SK-N-SH treated with all-trans-retinoic acid at 6 μM for 48 hours (cell line): ENCODE measurements at regions not wholly inside any gene's neighbourhood (a gene's known extent, or its start where the extent isn't known, plus 50 kb on each side); places are given as distances from the start of the nearest gene placed in this dataset.
A peak's percentile ranks its signal among the peaks of the same experiment; 100 is the strongest.

ENCODE experiments used
- ATAC-seq: fragments of 200-7000 bp; cut with Tn5 transposase; 3 replicates; pipeline ENCODE4 v1.9.1; 2020; ENCODE audit warnings: mild to moderate bottlenecking, moderate library complexity
- ARNTL ChIP-seq: fragments of 450-650 bp; formaldehyde crosslinking; IDR thresholded peaks from 2 replicates; pipeline ENCODE4 v1.5.0; 2020; ENCODE audit warnings: low read depth, mild to moderate bottlenecking, moderate library complexity, borderline replicate concordance
- BACH2 ChIP-seq: fragments of 250-450 bp; sonication (Bioruptor Pico); IDR thresholded peaks from 2 replicates; pipeline ENCODE4 v1.9.0; 2021; ENCODE audit warnings: mild to moderate bottlenecking, borderline replicate concordance
- CSDC2 ChIP-seq: fragments of 250-450 bp; sonication (Bioruptor Pico); IDR thresholded peaks from 2 replicates; pipeline ENCODE4 v1.5.0; 2020; ENCODE audit warnings: mild to moderate bottlenecking, moderate library complexity
- ESRRG ChIP-seq: fragments of 250-450 bp; sonication (Bioruptor Pico); IDR thresholded peaks from 2 replicates; pipeline ENCODE4 v1.6.1; 2021; ENCODE audit warnings: mild to moderate bottlenecking
- GLIS3 ChIP-seq: fragments of 250-450 bp; sonication (Bioruptor Pico); IDR thresholded peaks from 2 replicates; pipeline ENCODE4 v1.5.0; 2020; ENCODE audit warnings: mild to moderate bottlenecking, moderate library complexity
- ISL1 ChIP-seq: fragments of 250-450 bp; sonication (Bioruptor Pico); IDR thresholded peaks from 2 replicates; pipeline ENCODE4 v2.1.2; 2022; ENCODE audit warnings: mild to moderate bottlenecking, moderate library complexity
- OSR1 ChIP-seq: fragments of 250-450 bp; sonication (Bioruptor Pico); IDR thresholded peaks from 2 replicates; pipeline ENCODE4 v1.8.0; 2022; ENCODE audit warnings: moderate library complexity, mild to moderate bottlenecking, inconsistent platforms
- PPARA ChIP-seq: fragments of 250-450 bp; sonication (Bioruptor Pico); IDR thresholded peaks from 2 replicates; pipeline ENCODE4 v1.5.0; 2020; ENCODE audit warnings: mild to moderate bottlenecking, borderline replicate concordance
- SNAI2 ChIP-seq: fragments of 250-450 bp; sonication (Bioruptor Pico); IDR thresholded peaks from 2 replicates; pipeline ENCODE4 v1.5.0; 2020; ENCODE audit warnings: mild to moderate bottlenecking, moderate library complexity
- TCF4 ChIP-seq: fragments of 250-450 bp; sonication (Bioruptor Pico); IDR thresholded peaks from 2 replicates; pipeline ENCODE4 v1.8.0; 2021; ENCODE audit warnings: mild to moderate bottlenecking, moderate library complexity, borderline replicate concordance
- ZC3H10 ChIP-seq: fragments of 250-450 bp; sonication (Bioruptor Pico); IDR thresholded peaks from 2 replicates; pipeline ENCODE4 v1.5.1; 2021; ENCODE audit warnings: mild to moderate bottlenecking, moderate library complexity
- ZFP3 ChIP-seq: fragments of 250-450 bp; sonication (Bioruptor Pico); IDR thresholded peaks from 2 replicates; pipeline ENCODE4 v1.5.0; 2020; ENCODE audit warnings: mild to moderate bottlenecking, moderate library complexity
- ZFP30 ChIP-seq: fragments of 450-650 bp; formaldehyde crosslinking; IDR thresholded peaks from 2 replicates; pipeline ENCODE4 v1.5.0; 2022; ENCODE audit warnings: mild to moderate bottlenecking, moderate library complexity
- ZNF565 ChIP-seq: fragments of 450-650 bp; formaldehyde crosslinking; conservative IDR thresholded peaks from 2 replicates; pipeline ENCODE4 v1.5.0; 2020; ENCODE audit warnings: low read depth, mild to moderate bottlenecking, moderate library complexity
- ZNF70 ChIP-seq: fragments of 450-650 bp; formaldehyde crosslinking; IDR thresholded peaks from 2 replicates; pipeline ENCODE4 v1.5.0; 2020; ENCODE audit warnings: mild to moderate bottlenecking, moderate library complexity
- ZNF8 ChIP-seq: fragments of 450-650 bp; formaldehyde crosslinking; IDR thresholded peaks from 2 replicates; pipeline ENCODE4 v1.5.0; 2020; ENCODE audit warnings: mild to moderate bottlenecking, moderate library complexity
- TF ChIP-seq, protein P1 (sequence below): fragments of 250-450 bp; sonication (Bioruptor Pico); IDR thresholded peaks from 2 replicates; pipeline ENCODE4 v1.5.1; 2021; ENCODE audit warnings: mild to moderate bottlenecking, moderate library complexity
- TF ChIP-seq, protein P2 (sequence below): fragments of 250-450 bp; sonication (Bioruptor Pico); IDR thresholded peaks from 2 replicates; pipeline ENCODE4 v1.8.0; 2021; ENCODE audit warnings: low read depth, mild to moderate bottlenecking, moderate library complexity, borderline replicate concordance
- TF ChIP-seq, protein P3 (sequence below): fragments of 250-450 bp; sonication (Bioruptor Pico); IDR thresholded peaks from 2 replicates; pipeline ENCODE4 v1.8.0; 2020; ENCODE audit warnings: mild to moderate bottlenecking, moderate library complexity, borderline replicate concordance
- TF ChIP-seq, protein P4 (sequence below): fragments of 250-450 bp; sonication (Bioruptor Pico); IDR thresholded peaks from 2 replicates; pipeline ENCODE4 v1.5.0; 2020; ENCODE audit warnings: mild to moderate bottlenecking, moderate library complexity
- TF ChIP-seq, protein P5 (sequence below): fragments of 250-450 bp; sonication (Bioruptor Pico); IDR thresholded peaks from 2 replicates; pipeline ENCODE4 v1.5.1; 2020; ENCODE audit warnings: low read depth, mild to moderate bottlenecking, moderate library complexity

DNA sequence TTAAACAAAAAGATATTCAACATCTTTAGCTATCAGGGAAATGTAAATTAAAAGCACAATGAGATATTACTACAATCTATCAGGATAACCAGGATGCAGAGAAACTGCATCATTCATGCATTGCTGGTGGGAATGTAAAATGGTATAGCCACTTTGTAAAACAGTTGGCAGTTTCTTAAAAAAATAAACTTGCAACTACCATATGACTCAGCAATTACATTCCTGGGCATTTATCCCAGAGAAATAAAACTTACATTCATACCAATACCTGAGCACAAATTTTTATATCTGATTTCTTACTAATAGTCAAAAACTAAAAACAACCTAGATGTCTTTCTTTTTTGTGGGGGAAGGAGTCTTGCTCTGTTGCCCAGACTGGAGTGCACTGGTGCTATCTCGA, 190.3 kb upstream of the TAB2 start:
- peak; percentile 64 for ATAC-seq
- TF ChIP-seq OSR1 (CRISPR knock-in tag) = no peak
- no peak for TF ChIP-seq ZNF8
- no peak for TF ChIP-seq ARNTL (CRISPR knock-in tag)
- TF ChIP-seq, protein P1, sequence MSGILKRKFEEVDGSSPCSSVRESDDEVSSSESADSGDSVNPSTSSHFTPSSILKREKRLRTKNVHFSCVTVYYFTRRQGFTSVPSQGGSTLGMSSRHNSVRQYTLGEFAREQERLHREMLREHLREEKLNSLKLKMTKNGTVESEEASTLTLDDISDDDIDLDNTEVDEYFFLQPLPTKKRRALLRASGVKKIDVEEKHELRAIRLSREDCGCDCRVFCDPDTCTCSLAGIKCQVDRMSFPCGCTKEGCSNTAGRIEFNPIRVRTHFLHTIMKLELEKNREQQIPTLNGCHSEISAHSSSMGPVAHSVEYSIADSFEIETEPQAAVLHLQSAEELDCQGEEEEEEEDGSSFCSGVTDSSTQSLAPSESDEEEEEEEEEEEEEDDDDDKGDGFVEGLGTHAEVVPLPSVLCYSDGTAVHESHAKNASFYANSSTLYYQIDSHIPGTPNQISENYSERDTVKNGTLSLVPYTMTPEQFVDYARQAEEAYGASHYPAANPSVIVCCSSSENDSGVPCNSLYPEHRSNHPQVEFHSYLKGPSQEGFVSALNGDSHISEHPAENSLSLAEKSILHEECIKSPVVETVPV = no peak
- no peak for TF ChIP-seq TCF4
- TF ChIP-seq, protein P2, sequence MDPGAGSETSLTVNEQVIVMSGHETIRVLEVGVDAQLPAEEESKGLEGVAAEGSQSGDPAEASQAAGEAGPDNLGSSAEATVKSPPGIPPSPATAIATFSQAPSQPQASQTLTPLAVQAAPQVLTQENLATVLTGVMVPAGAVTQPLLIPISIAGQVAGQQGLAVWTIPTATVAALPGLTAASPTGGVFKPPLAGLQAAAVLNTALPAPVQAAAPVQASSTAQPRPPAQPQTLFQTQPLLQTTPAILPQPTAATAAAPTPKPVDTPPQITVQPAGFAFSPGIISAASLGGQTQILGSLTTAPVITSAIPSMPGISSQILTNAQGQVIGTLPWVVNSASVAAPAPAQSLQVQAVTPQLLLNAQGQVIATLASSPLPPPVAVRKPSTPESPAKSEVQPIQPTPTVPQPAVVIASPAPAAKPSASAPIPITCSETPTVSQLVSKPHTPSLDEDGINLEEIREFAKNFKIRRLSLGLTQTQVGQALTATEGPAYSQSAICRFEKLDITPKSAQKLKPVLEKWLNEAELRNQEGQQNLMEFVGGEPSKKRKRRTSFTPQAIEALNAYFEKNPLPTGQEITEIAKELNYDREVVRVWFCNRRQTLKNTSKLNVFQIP (CRISPR knock-in tag) = no peak
- no peak for TF ChIP-seq ZFP30 (CRISPR knock-in tag)
- no peak for TF ChIP-seq ESRRG (CRISPR knock-in tag)
- TF ChIP-seq SNAI2 (CRISPR knock-in tag) = no peak
- no peak for TF ChIP-seq ZFP3

DNA sequence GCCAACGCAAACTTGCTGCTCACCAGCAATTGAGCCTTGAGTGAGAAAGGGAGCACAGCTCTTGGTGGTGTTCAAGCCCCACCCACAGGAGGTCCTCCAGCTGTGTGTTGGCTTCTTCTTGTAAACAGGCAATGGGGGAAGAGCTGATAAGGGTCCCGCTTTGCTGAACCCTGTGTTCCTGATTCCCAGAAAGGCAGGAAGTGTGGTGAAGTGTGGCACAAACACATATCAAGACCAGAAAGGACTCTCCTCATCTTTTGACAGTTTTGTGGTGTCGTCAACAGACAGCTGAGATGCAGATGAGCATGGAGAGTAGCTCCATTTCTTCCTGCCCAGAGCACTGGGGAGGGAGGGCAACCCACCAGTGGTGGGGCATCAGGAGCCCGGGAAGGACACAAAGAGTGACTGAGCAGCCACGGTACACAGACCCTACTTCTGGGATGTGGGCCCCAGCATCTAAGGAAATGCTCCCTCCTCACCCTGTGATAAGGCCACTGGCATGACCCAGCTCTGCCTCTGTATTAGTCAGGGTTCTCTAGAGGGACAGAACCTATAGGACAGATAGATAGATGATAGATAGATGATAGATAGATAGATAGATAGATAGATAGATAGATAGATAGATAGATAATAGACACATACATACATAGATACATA, 188.9 kb upstream of the TAB2 start:
- ATAC-seq = no peak
- TF ChIP-seq ARNTL (CRISPR knock-in tag) (no peak), BACH2 (CRISPR knock-in tag) (no peak), ZNF8 (no peak), SNAI2 (CRISPR knock-in tag) (no peak), ZNF70 (CRISPR knock-in tag) (no peak), GLIS3 (no peak), ZFP3 (no peak), ESRRG (CRISPR knock-in tag) (no peak)
- TF ChIP-seq, protein P1 = no peak
- TF ChIP-seq, protein P3, sequence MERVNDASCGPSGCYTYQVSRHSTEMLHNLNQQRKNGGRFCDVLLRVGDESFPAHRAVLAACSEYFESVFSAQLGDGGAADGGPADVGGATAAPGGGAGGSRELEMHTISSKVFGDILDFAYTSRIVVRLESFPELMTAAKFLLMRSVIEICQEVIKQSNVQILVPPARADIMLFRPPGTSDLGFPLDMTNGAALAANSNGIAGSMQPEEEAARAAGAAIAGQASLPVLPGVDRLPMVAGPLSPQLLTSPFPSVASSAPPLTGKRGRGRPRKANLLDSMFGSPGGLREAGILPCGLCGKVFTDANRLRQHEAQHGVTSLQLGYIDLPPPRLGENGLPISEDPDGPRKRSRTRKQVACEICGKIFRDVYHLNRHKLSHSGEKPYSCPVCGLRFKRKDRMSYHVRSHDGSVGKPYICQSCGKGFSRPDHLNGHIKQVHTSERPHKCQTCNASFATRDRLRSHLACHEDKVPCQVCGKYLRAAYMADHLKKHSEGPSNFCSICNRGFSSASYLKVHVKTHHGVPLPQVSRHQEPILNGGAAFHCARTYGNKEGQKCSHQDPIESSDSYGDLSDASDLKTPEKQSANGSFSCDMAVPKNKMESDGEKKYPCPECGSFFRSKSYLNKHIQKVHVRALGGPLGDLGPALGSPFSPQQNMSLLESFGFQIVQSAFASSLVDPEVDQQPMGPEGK (CRISPR knock-in tag) = no peak
- TF ChIP-seq, protein P4, sequence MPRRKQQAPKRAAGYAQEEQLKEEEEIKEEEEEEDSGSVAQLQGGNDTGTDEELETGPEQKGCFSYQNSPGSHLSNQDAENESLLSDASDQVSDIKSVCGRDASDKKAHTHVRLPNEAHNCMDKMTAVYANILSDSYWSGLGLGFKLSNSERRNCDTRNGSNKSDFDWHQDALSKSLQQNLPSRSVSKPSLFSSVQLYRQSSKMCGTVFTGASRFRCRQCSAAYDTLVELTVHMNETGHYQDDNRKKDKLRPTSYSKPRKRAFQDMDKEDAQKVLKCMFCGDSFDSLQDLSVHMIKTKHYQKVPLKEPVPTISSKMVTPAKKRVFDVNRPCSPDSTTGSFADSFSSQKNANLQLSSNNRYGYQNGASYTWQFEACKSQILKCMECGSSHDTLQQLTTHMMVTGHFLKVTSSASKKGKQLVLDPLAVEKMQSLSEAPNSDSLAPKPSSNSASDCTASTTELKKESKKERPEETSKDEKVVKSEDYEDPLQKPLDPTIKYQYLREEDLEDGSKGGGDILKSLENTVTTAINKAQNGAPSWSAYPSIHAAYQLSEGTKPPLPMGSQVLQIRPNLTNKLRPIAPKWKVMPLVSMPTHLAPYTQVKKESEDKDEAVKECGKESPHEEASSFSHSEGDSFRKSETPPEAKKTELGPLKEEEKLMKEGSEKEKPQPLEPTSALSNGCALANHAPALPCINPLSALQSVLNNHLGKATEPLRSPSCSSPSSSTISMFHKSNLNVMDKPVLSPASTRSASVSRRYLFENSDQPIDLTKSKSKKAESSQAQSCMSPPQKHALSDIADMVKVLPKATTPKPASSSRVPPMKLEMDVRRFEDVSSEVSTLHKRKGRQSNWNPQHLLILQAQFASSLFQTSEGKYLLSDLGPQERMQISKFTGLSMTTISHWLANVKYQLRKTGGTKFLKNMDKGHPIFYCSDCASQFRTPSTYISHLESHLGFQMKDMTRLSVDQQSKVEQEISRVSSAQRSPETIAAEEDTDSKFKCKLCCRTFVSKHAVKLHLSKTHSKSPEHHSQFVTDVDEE (CRISPR knock-in tag) = no peak

DNA sequence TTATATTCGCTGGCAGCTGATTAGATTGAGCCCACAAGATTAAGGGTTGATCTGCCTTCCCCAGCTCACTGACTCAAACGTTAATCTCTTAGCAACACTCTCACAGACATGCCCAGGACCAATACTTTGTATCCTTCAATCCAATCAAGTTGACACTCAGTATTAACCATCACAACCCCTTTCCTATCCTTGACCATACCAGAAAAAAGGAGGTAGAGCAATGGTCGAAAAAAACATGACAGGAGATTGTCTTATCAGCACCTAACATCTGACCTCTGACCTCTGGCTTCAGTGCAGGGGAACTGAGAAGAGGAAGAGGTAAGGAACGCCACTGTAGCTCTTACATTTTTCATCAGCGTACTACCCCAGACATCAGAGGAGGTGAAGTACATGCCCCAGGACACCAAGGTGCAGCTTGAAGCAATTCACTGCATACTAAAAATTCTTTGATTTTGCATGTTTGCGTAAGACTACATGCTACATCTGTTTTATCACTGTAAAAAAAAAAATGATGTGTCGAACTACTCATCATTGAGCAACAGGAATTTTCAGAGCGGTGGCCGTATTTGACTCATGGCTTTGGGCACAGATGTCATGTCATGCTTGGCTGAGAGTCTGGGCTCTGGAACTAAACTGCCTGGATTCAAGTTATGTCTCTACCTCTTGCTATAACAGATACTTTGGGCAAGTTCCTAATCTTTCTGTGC, 188.0 kb upstream of the TAB2 start:
- TF ChIP-seq CSDC2 (no peak), PPARA (CRISPR knock-in tag) (no peak), SNAI2 (CRISPR knock-in tag) (no peak), ZC3H10 (CRISPR knock-in tag) (no peak), ZFP3 (no peak), ARNTL (CRISPR knock-in tag) (no peak), ZNF8 (no peak), ISL1 (CRISPR knock-in tag) (no peak), ZFP30 (CRISPR knock-in tag) (no peak), ZNF70 (CRISPR knock-in tag) (no peak), ZNF565 (CRISPR knock-in tag) (no peak), TCF4 (no peak)
- TF ChIP-seq, protein P3 (CRISPR knock-in tag) = no peak
- TF ChIP-seq, protein P5, sequence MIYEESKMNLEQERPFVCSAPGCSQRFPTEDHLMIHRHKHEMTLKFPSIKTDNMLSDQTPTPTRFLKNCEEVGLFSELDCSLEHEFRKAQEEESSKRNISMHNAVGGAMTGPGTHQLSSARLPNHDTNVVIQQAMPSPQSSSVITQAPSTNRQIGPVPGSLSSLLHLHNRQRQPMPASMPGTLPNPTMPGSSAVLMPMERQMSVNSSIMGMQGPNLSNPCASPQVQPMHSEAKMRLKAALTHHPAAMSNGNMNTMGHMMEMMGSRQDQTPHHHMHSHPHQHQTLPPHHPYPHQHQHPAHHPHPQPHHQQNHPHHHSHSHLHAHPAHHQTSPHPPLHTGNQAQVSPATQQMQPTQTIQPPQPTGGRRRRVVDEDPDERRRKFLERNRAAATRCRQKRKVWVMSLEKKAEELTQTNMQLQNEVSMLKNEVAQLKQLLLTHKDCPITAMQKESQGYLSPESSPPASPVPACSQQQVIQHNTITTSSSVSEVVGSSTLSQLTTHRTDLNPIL (CRISPR knock-in tag) = no peak
- TF ChIP-seq, all 23 proteins: peak for 0
- ATAC-seq = no peak
